CD4-positive, alpha-beta T cell treated with Interleukin-1 beta for 1 hour (primary cell): ENCODE measurements at regions not wholly inside any gene's neighbourhood (a gene's known extent, or its start where the extent isn't known, plus 50 kb on each side); places are given as distances from the start of the nearest gene placed in this dataset.

Experiments used
- DNase-seq, 2 donors: peaks; one replicate each; pipeline ENCODE4 v3.0.0-alpha.2; 2020 to 2022

GRCh38 chr1:88101041-88101440 is 583.0 kb upstream of the PKN2 start:
- DNase-seq, result no peak

- DNase-seq, result no peak
Observed at GRCh38 chr1:88104236-88104635, 579.8 kb upstream of the PKN2 start.

GRCh38 chr1:88104886-88105285 is 579.2 kb upstream of the PKN2 start:
- no peak for DNase-seq

- DNase-seq, result no peak
Observed at GRCh38 chr1:88111816-88112215, 572.3 kb upstream of the PKN2 start.

- no peak for DNase-seq
Observed at GRCh38 chr1:88117597-88117996, 566.5 kb upstream of the PKN2 start.

- no peak for DNase-seq
Observed at GRCh38 chr1:88118176-88118845, 565.8 kb upstream of the PKN2 start.

- DNase-seq, result no peak
Observed at GRCh38 chr1:88124614-88125013, 559.5 kb upstream of the PKN2 start.

GRCh38 chr1:88126467-88126866 is 557.6 kb upstream of the PKN2 start:
- DNase-seq, result no peak

- DNase-seq, result no peak
Observed at GRCh38 chr1:88133991-88134390, 550.1 kb upstream of the PKN2 start.

GRCh38 chr1:88134983-88135921 is 548.8 kb upstream of the PKN2 start:
- DNase-seq, result no peak

- DNase-seq, result no peak
Observed at GRCh38 chr1:88139633-88140032, 544.4 kb upstream of the PKN2 start.

GRCh38 chr1:88140325-88140724 is 543.7 kb upstream of the PKN2 start:
- no peak for DNase-seq

- no peak for DNase-seq
Observed at GRCh38 chr1:88141499-88142074, 542.5 kb upstream of the PKN2 start.

GRCh38 chr1:88145752-88146151 is 538.3 kb upstream of the PKN2 start:
- no peak for DNase-seq

- no peak for DNase-seq
Observed at GRCh38 chr1:88149686-88150085, 534.4 kb upstream of the PKN2 start.

- DNase-seq, result no peak
Observed at GRCh38 chr1:88150330-88150729, 533.7 kb upstream of the PKN2 start.

GRCh38 chr1:88163187-88163586 is 520.9 kb upstream of the PKN2 start:
- no peak for DNase-seq

GRCh38 chr1:88168126-88168525 is 515.9 kb upstream of the PKN2 start:
- DNase-seq, result no peak

GRCh38 chr1:88169139-88169538 is 514.9 kb upstream of the PKN2 start:
- no peak for DNase-seq

GRCh38 chr1:88169939-88170338 is 514.1 kb upstream of the PKN2 start:
- DNase-seq, result no peak

- DNase-seq, result no peak
Observed at GRCh38 chr1:88175120-88175630, 508.9 kb upstream of the PKN2 start.

- no peak for DNase-seq
Observed at GRCh38 chr1:88175631-88176226, 508.3 kb upstream of the PKN2 start.

- no peak for DNase-seq
Observed at GRCh38 chr1:88179943-88180342, 504.1 kb upstream of the PKN2 start.
